Type B pancreatic cell (in vitro differentiated cells): ENCODE measurements at regions not wholly inside any gene's neighbourhood (a gene's known extent, or its start where the extent isn't known, plus 50 kb on each side); places are given as distances from the start of the nearest gene placed in this dataset.

ENCODE experiments used
- DNase-seq: peaks from one replicate; pipeline ENCODE4 v3.0.0; 2021; ENCODE audit warnings: mixed read lengths; ENCODE audit not compliant: unreplicated experiment; ENCODE audit errors: extremely low spot score
- H3K27ac Mint-ChIP-seq: 2 replicates; pipeline ENCODE4 v1.8.0; 2021; ENCODE audit warnings: mild to moderate bottlenecking, mixed read lengths
- H3K27me3 Mint-ChIP-seq: 2 replicates; pipeline ENCODE4 v1.8.0; 2021; ENCODE audit warnings: mixed read lengths
- H3K36me3 Mint-ChIP-seq: 2 replicates; pipeline ENCODE4 v1.8.0; 2021; ENCODE audit warnings: mixed read lengths
- H3K4me1 Mint-ChIP-seq: one replicate; pipeline ENCODE4 v1.8.0; 2021; ENCODE audit warnings: mixed read lengths; ENCODE audit not compliant: unreplicated experiment
- H3K4me3 Mint-ChIP-seq: 2 replicates; pipeline ENCODE4 v1.8.0; 2021; ENCODE audit warnings: mild to moderate bottlenecking, mixed read lengths
- H3K9me3 Mint-ChIP-seq: 2 replicates; pipeline ENCODE4 v1.8.0; 2021; ENCODE audit warnings: mixed read lengths
- TF ChIP-seq, protein P1 (sequence below): fragments of 200-600 bp; sonication (generic); conservative IDR thresholded peaks from 2 replicates; pipeline ENCODE4 v1.5.0; 2021; ENCODE audit warnings: antibody characterized with exemption, mild to moderate bottlenecking

DNA sequence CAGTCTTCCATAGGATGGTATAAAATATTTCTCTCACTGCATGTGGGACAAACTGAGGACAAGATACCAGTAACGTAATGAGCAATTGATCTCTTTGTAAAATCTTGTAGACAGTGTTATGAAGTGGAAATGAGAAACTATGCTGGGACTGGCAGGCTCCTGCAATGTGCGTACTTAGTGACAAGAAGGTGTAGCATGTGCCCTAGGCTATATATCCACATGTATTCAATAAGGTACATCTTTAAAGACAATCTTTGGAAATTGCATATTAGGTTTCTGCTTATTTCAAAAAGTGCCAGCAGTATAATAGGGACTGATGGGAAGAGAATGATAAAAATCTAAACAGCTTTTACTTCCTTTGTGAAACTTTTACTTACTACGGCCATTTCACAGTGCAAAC lies 81.9 kb upstream of the GREM2 start:
- Mint-ChIP-seq H3K9me3 (peaks cover 3% of the 10 kb centered on the region), H3K4me3 (no peak overlapping the region), H3K27me3 (peaks cover 15% of the 10 kb centered on the region), H3K4me1 (peaks cover 17% of the 10 kb centered on the region), H3K36me3 (no peaks in the 10 kb centered on the region), H3K27ac (no peak overlapping the region)
- TF ChIP-seq, protein P1, sequence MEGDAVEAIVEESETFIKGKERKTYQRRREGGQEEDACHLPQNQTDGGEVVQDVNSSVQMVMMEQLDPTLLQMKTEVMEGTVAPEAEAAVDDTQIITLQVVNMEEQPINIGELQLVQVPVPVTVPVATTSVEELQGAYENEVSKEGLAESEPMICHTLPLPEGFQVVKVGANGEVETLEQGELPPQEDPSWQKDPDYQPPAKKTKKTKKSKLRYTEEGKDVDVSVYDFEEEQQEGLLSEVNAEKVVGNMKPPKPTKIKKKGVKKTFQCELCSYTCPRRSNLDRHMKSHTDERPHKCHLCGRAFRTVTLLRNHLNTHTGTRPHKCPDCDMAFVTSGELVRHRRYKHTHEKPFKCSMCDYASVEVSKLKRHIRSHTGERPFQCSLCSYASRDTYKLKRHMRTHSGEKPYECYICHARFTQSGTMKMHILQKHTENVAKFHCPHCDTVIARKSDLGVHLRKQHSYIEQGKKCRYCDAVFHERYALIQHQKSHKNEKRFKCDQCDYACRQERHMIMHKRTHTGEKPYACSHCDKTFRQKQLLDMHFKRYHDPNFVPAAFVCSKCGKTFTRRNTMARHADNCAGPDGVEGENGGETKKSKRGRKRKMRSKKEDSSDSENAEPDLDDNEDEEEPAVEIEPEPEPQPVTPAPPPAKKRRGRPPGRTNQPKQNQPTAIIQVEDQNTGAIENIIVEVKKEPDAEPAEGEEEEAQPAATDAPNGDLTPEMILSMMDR, result no peak
- DNase-seq, result no peak

DNA sequence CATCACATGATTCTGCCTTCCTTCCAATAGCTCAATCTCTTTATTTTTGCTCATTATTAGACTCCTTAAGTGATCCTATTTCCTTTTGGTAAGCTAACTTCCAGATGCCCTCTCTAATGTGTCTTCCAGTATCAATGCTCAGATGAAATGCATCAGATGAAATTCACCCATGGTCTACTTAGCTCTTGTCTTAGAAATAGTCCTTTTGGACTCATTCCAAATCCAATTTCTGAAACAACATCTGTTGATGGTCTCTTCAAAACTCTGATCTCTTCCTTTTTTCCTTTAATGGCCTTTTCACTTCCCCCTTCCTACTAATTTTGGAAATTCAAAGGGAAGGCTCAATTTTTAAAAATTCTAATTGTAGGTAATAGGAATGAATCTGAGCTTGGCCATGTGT lies 81.1 kb upstream of the GREM2 start:
- Mint-ChIP-seq H3K4me3 (no peak overlapping the region), H3K9me3 (peaks cover 3% of the 10 kb centered on the region)

DNA sequence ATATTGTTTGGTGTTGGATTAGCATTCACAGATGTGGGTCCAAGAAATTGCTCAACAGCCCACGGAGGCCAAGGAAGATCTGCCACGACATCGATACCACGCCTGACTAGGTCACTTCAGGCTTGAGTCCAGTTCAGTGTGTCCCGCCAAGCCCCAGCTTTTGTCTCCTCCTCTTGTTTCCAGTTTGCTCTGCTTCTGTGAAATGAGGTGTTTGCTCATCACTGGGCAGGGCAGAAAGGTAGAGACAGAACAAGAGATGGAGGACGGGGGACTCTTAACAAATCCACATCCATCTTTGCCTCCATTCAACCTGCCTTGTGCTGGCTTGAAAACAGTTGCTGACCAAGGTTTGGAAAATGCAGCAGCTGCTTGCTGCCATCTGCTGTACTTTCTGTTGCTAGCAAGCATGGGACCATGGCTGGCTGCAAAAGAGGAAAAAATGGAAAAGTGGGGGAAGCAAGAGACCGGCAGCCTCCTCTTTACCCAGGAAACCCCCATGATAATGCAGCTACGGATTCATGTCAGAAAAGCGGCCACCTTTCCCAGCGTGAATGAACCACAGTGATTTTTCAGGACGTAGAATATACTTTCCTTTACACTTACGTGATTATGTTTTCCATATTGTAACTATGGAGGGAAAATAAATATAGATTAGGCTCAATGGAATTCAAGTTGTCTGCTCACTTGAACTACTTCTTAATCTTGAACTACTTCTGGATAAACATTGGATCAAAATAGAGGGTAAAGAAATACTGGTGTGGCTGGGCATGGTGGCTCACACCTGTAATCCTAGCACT lies 80.2 kb upstream of the GREM2 start:
- no peaks in the 10 kb centered on the region for H3K36me3 Mint-ChIP-seq
- no peak overlapping the region for H3K4me3 Mint-ChIP-seq
- TF ChIP-seq, protein P1, result peak; percentile 76
- H3K4me1 Mint-ChIP-seq, result peaks cover 17% of the 10 kb centered on the region
- H3K27me3 Mint-ChIP-seq, result peaks cover 15% of the 10 kb centered on the region
- DNase-seq, result no peak
- peaks cover 3% of the 10 kb centered on the region for H3K9me3 Mint-ChIP-seq
- no peak overlapping the region for H3K27ac Mint-ChIP-seq

More for the DNA sequence above, 81.1 kb upstream of the GREM2 start:
- Mint-ChIP-seq H3K36me3 (no peaks in the 10 kb centered on the region), H3K27me3 (peaks cover 15% of the 10 kb centered on the region), H3K27ac (no peak overlapping the region), H3K4me1 (peaks cover 17% of the 10 kb centered on the region)
- TF ChIP-seq, protein P1, result no peak
- DNase-seq, result no peak

DNA sequence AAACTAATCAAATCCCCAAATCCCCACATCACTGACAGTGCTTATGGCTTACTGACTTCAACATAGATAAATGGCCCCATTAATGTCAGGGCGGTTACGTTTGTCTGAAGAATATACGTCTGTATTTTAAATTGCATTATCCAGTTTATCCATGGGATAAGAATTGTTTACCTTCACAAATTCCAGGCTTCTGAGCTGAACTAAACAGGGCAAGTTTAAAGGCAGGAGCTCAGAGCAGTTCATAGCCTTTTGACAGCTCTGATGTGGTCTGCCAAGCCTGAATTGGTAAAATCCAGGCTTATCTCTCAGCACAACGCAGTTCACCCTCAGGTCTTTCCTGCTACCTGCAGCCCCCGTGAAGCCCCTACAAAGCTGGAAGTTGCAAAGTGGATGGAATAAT lies 79.5 kb upstream of the GREM2 start:
- Mint-ChIP-seq H3K4me1 (peaks cover 17% of the 10 kb centered on the region), H3K4me3 (no peak overlapping the region), H3K27me3 (peaks cover 15% of the 10 kb centered on the region), H3K36me3 (no peaks in the 10 kb centered on the region), H3K9me3 (peaks cover 3% of the 10 kb centered on the region), H3K27ac (no peak overlapping the region)
- TF ChIP-seq, protein P1, result no peak
- DNase-seq, result no peak

DNA sequence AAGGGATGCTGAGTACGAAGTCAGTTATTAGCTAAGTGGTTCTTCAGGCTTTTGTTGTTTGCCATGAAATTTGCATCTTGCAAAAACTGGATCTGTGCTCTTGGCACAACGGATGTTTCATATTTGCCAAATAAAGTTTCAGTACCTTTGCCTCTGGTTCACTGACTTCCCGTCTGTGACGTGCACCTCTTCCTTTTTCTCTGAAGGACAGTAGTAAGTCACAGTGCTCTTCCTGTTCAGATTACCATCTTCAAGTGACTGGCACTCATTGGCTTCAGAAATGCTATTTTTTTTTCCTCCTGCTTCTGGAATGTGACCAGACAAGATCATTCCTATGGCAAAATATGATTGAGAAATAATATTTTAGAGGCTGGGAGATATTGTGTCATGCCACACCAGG lies 75.9 kb upstream of the GREM2 start:
- no peak for DNase-seq
- Mint-ChIP-seq H3K4me3 (no peak overlapping the region), H3K27me3 (peaks cover 5% of the 10 kb centered on the region)

More for the DNA sequence above, 75.9 kb upstream of the GREM2 start:
- peaks cover 3% of the 10 kb centered on the region for H3K9me3 Mint-ChIP-seq
- peaks cover 6% of the 10 kb centered on the region for H3K4me1 Mint-ChIP-seq
- peak overlapping the region; percentile 72 for H3K27ac Mint-ChIP-seq
- no peaks in the 10 kb centered on the region for H3K36me3 Mint-ChIP-seq
- TF ChIP-seq, protein P1, result no peak
